NCI-H748 (cell line): ENCODE measurements at regions not wholly inside any gene's neighbourhood (a gene's known extent, or its start where the extent isn't known, plus 50 kb on each side); places are given as distances from the start of the nearest gene placed in this dataset.
A peak's percentile ranks its signal among the peaks of the same experiment; 100 is the strongest.
"Not testable (repeated sequence)": the region's sequence is repeated elsewhere in the genome, so short reads cannot be mapped to it uniquely, and the experiment has no call there.

Experiments
- DNase-seq: peaks from one replicate; lab custom pipeline; 2025; ENCODE audit not compliant: unreplicated experiment; lab: John Stamatoyannopoulos, UW

- DNase-seq, result no peak
Measured at GRCh38 chr2:226183033-226183432, 616.6 kb downstream of the IRS1 start.

- no peak for DNase-seq
Measured at GRCh38 chr2:226181909-226182308, 617.7 kb downstream of the IRS1 start.

GRCh38 chr2:226180281-226180884, 619.2 kb downstream of the IRS1 start:
- no peak for DNase-seq

GRCh38 chr2:226179010-226179409, 620.6 kb downstream of the IRS1 start:
- no peak for DNase-seq

- no peak for DNase-seq
Measured at GRCh38 chr2:226176283-226176984, 623.2 kb downstream of the IRS1 start.

- no peak for DNase-seq
Measured at GRCh38 chr2:226174390-226174789, 625.2 kb downstream of the IRS1 start.

GRCh38 chr2:226172939-226173338, 626.7 kb downstream of the IRS1 start:
- DNase-seq, result no peak

GRCh38 chr2:226172309-226172708, 627.3 kb downstream of the IRS1 start:
- DNase-seq, result no peak

GRCh38 chr2:226169751-226170581, 629.7 kb downstream of the IRS1 start:
- no peak for DNase-seq

- DNase-seq, result no peak
Measured at GRCh38 chr2:226168496-226169160, 631.0 kb downstream of the IRS1 start.

- DNase-seq, result no peak
Measured at GRCh38 chr2:226164512-226164911, 635.1 kb downstream of the IRS1 start.

GRCh38 chr2:226160617-226161016, 639.0 kb downstream of the IRS1 start:
- not testable (repeated sequence) for DNase-seq

GRCh38 chr2:226159875-226160479, 639.6 kb downstream of the IRS1 start:
- DNase-seq, result no peak

GRCh38 chr2:226158940-226159339, 640.7 kb downstream of the IRS1 start:
- no peak for DNase-seq

- no peak for DNase-seq
Measured at GRCh38 chr2:226158229-226158628, 641.4 kb downstream of the IRS1 start.

GRCh38 chr2:226155093-226155875, 644.3 kb downstream of the IRS1 start:
- peak; percentile 5 for DNase-seq

GRCh38 chr2:226154610-226155009, 645.0 kb downstream of the IRS1 start:
- no peak for DNase-seq

- DNase-seq, result no peak
Measured at GRCh38 chr2:226153553-226153952, 646.1 kb downstream of the IRS1 start.

GRCh38 chr2:226151157-226151556, 648.5 kb downstream of the IRS1 start:
- no peak for DNase-seq

GRCh38 chr2:226143091-226143490, 656.5 kb downstream of the IRS1 start:
- DNase-seq, result no peak
